ENCODE measurements at regions not wholly inside any gene's neighbourhood (a gene's known extent, or its start where the extent isn't known, plus 50 kb on each side); places are given as distances from the start of the nearest gene placed in this dataset.
"Not testable (repeated sequence)": the region's sequence is repeated elsewhere in the genome, so short reads cannot be mapped to it uniquely, and the experiment has no call there.

DNA sequence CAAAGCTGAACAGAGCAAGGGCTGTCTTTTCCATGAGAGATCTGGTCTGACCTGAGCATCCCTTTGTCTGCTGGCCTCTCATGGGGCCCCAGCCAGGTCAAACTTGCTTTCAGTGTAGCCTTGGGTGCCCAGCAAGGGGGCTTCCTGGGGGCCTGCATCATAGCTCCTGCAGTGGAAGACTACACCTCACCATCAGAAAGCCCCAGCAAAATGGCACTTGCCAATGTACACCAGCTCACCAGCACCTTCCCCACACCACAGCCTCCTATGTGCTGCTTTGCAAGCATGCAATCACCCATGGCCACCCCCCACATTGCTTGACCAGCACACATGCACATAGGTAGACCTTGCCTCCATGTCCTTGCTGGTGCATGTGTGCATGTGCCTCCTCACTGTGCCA lies 1478.1 kb downstream of the FSTL5 start:
- DNase-seq (ENCODE audit: low spot score): no peak

DNA sequence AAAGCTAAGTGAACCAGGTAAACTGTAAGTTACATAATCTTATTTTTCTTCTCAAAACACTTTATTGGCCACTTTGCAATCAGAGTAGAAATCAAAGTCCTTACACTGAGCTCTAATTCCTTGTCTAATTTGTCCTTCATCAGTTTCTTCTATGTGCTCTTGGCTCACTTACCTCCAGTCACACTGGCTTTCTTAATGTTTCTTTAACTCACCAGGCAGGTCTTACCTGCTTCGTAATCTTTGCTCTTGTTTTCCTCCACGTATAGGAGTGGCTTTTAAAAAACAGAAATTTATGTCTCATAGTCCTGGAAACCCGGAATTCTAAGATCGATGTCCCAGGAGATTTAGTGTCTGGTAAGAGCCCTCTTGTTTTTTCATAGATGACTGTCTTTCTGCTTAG lies 1462.1 kb downstream of the FSTL5 start:
- no peak for DNase-seq (ENCODE audit: low spot score)

DNA sequence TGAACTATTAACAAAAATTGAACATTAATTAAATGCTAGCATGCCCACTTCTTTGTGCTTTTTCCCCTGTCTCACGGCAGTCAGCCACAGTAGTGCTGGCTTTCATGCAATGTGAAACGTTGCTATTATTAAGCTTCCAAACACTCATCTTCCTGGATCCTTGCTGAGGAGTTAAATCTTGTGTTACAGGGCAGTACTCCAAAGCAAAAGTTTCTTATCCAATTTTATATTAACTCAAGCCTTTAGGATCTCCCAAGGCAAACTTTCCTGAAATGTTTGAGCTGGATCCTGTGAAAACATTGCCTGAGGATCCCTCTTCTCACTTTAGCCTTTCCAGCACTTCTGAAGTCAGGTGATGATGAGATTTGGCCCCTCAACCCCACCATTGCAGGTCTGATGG lies 1454.8 kb downstream of the FSTL5 start:
- no peak for DNase-seq (ENCODE audit: low spot score)

DNA sequence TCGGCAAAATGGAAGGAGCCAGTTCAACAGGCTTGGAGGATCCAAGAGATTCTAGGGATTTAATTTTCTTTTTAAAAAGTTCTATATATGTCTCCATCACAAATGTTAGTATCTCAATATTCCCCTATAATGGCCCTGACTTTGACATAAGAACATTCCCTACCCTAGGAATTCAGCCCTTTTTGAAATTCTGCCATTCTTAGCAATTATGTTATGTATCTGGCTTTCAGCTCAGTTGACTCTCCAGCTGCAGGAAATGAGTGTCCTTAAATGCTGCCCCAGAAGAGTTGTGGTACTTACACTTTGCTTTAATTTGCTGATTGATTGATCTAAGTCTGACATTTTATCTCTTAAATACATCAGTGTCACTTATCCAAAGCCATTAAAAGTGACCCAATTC lies 1454.3 kb downstream of the FSTL5 start:
- DNase-seq (ENCODE audit: low spot score): no peak

DNA sequence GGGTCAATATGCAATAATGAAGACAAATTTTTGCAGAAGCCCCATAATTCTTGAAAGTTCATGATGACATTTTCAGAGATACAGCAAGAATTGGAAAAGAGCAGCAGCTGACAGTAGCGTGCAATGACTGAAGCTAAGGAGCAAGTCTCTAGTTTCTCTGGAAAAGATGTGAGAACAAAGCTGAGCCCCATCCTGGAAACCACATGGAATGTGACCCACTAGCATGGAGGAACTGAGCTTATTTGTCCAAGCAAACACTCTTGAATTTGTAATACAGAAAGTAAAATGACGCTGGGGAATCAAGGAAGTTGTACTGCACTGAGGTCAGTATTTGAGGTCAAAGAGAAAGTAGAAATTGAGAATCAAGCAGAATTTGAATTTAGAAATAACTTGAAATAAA lies 1447.2 kb downstream of the FSTL5 start:
- DNase-seq (ENCODE audit: low spot score): no peak

DNA sequence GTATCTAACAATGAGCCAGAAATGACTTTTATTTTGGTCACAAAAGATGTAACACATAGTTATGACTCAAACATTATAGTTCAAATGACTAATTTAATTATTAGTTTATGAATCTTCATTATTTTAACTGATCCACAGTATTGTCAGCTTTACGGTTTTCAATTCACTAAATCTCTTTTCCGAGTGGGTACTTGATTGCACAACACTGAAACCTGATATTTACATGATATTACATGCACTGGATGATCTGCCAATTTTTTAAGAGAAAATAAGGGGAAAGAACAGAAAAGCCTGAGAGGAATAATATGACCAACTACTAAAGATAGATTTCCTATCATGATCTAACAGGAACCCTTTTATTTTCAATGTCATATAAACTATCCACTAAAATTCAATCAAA lies 1446.0 kb downstream of the FSTL5 start:
- no peak for DNase-seq (ENCODE audit: low spot score)

DNA sequence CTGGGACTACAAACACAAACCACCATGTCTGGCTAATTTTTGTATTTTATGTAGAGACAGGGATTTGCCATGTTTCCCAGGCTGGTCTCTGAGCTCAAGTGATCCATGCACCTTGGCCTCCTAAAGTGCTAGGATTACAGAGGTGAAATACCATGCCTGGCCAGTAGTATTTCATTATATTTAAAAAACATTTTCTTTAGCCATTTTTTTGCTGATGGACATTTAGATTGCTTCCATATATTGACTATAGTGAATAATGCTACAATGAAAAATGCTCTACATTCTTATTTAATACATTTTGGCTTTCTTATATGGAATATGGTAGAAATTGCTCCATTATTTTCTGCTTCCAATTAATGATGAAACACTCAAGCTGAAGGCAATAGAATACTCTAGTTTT lies 1439.7 kb downstream of the FSTL5 start:
- DNase-seq (ENCODE audit: low spot score): no peak

DNA sequence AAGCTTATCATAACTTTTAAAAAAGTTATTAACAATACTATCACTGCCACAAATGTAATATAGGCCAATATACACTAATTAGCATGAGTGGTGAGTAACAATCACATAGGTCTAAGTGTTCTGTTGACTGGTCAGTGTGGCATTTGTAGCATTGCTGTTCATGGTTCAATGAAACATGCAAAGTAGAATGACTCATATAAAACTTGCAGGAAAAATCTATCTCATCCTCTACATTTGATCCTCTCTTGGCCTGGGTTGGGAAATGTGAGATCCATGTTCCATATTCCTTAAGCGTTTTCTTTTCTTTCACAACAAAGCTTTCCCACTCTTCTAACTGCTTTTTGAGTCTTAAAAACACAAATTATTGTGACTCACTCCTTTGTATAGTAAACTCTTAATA lies 1418.7 kb downstream of the FSTL5 start:
- DNase-seq (ENCODE audit: low spot score): no peak

DNA sequence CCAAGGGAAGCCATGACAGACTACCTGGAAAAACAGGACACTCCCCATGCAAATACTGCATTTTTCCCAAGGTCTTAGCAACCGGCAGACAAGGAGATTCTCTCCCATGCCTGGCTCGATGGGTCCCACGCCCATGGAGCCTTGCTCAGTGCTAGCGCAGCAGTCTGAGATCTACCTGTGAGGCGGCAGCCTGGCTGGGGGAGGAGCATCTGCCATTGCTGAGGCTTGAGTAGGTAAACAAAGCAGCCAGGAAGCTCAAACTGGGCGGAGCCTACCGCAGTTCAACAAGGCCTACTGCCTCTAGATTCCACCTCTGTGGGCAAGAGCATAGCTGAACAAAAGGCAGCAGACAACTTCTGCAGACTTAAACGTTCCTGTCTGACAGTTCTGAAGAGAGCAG lies 1417.2 kb downstream of the FSTL5 start:
- not testable (repeated sequence) for DNase-seq (ENCODE audit: low spot score)

DNA sequence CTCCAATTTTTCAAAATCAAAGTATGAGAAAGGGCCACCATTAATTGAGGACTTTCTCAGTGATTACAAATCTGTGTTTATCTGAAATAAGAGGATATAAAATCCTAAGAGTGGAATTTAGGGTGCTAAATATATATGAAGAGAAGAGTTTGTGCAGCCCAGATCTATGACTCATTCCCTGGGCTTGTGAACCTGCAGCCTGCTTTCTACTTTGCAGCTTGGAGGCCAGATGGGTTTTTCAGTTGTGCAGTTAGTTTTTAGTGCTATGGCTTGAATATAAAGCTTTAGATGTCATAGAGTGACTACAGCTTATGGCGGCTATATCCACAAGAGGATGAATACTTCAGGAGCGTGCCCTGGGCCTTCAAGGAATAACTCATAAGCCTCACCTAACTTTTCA lies 1391.1 kb downstream of the FSTL5 start:
- DNase-seq (ENCODE audit: low spot score): no peak

DNA sequence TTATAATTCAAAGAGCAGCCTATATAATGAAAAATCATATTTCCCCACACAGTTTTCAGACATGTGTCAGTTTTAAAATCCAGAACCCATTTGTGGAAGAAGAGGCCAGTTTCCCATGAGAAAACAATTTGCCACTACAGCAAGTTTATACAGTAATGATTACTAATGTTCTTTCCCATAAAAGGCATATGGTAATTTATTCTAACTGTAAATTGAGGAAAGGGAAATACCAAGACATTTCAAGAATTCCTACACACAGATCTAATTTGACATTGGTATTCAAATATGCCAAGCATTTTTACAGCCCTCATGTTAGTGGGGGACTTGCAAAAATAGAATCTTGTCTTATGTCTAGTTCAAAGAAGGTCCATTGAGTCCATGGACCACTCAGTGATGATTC lies 1368.6 kb downstream of the FSTL5 start:
- no peak for DNase-seq (ENCODE audit: low spot score)

DNA sequence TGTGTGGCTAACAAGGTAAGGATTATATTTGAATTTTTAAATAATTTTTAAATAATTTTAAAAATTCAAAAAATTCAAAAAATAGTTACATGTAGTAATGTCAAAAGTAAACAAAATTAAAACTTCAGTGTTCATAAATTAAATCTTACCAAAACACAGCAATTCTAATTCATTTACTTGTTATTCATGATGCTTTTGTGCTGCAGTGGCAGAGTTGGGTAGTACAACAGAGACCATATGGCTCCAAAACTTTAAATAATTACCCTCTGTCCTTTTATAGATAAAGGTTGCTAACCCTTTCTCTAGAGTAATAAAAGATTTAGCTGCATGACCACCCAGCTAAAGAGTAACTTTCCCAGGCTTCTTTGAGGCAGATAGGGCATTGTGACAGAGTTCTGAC lies 1355.6 kb downstream of the FSTL5 start:
- no peak for DNase-seq (ENCODE audit: low spot score)

DNA sequence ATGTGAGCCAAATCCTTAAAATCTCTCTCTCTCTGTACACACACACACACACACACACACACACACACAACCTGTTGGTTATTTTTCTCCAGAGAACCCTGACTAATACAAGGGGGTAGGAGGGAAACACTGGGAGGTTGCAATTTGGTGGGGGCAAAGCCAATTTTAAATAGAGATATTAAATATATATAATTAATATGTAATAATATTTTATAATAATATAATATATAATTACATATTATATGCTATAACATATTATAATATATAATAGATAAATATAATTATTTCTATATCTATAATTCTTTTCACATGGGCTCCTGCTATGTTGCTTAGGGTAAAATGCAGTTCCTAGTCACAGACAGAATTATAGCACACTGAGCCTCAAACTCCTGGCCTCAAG lies 1354.2 kb downstream of the FSTL5 start:
- no peak for DNase-seq (ENCODE audit: low spot score)

DNA sequence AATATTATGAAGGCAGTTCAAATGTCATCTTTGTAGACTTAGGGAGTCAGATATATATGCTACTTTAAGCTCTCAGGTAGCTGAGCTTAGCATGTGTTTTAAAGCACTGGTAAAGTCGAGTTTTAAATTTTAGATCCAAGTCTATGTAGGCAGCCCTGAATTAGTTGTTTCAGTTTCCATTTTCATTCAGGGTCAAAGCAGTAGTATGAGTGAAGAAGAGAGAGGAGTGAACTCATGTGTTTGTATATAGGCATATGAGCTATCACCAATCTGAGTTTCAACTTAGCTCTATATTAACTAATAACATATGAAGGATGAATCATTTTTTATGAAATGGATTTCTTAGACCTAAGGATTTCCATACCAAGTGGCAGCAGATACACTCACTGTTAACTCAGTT lies 1353.4 kb downstream of the FSTL5 start:
- DNase-seq (ENCODE audit: low spot score): no peak

DNA sequence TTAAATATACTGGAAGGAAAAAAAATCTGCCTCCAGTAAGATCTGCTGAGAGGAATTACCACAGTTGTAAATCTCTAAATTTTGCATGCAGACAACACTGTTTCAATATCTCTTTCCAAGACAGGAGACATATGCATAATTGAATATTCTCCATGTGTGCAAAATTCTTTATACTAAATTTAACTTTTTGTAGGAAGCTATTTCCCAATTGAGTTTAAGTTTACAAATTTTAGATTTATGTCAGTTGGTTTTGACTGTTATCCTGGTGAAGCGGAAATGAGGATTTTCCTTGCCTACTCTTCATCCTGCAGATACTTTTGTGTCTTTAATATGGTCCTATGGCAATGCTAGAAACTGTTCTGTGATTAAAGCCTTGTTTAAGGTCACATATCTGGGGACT lies 1352.9 kb downstream of the FSTL5 start:
- DNase-seq (ENCODE audit: low spot score): no peak

DNA sequence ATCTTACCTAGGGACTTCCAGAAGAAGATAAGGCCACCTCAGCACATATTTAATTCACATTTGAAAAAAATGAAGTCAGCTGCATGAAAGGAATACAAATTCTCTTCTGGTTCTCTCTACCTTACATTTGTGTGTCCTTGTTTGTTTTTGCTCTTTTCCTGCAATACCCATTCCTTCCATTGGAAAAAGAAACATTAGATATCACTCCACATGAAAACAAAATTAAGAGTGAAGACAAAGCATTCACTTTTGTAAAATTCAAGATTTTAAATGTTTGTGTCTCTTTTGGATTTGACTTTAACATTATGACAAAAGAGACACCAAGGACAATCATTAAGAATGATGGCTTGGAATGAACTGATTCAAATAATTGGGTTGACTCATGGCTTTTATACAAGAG lies 1351.8 kb downstream of the FSTL5 start:
- no peak for DNase-seq (ENCODE audit: low spot score)

DNA sequence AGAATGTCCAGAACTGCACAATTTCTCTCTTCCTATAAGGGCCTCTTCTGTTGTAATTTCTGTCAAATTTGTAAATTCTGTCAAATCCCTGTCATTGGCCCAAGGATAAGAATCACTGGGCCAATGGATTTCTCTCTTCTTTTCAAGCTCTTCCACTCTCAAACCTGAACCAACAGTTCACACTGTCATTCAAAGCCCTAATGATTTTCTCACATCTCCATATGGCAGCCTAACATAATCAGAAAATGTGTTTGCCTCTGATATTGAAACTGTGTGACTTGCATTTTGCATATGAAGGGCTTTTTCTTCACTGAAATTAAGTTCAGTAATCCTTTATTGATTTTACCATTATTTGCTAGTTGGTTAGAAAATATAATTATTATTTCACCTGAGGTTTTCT lies 1349.1 kb downstream of the FSTL5 start:
- DNase-seq (ENCODE audit: low spot score): no peak

DNA sequence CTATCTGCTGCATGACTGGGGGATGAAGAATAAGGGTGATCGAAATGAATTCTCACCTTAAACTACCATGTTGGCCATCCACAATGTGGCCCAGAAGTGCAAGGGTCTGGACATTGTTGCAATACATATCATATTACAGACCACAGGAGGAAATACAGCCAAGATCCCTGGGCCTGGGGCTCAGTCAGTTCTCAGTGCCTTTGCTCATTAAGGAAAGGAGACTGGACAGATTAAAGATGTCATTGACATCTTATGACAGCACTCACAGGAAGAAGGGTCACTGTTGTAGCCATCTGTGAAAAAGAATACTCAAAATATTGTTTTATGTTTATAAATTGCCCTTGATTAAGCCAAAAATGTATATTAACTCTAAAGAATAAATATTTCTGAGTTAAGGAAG lies 1345.2 kb downstream of the FSTL5 start:
- no peak for DNase-seq (ENCODE audit: low spot score)

DNA sequence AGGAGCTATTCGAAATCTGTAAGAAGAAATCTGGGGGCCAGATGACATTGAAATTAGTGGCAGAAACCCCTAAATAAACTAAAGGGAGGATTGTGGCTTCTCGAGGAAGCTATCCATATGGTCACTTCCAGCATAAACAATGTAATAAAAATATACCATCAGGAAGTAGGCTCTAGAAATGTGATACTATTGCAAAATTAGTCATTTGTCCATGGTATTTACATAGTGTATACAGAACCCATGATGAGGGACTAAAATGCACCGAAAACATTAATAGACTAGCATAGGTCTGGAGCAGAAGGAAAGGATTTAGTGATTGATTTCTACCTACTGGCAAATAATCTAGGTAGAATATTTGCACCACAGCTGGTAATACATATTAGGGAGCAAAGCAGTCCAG lies 1344.0 kb downstream of the FSTL5 start:
- DNase-seq (ENCODE audit: low spot score): no peak

DNA sequence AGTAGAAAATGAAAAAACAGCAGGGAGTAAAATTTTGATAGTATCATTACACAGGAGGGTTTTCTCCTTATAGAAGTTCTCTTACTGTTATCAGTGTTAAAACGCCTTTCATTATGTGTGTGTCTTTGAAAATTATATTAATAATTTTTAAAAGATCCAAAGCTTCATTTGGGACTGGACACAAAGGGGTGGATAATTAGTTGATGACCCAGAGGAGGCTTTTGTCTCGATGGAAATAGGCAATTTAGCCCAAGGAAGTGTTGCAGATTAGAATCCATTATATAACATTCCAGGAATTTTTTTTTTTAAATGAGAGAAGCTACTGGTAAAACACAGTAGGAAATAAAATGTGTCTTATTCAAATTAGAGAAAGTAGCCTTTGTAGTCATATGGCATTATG lies 1339.3 kb downstream of the FSTL5 start:
- no peak for DNase-seq (ENCODE audit: low spot score)

DNA sequence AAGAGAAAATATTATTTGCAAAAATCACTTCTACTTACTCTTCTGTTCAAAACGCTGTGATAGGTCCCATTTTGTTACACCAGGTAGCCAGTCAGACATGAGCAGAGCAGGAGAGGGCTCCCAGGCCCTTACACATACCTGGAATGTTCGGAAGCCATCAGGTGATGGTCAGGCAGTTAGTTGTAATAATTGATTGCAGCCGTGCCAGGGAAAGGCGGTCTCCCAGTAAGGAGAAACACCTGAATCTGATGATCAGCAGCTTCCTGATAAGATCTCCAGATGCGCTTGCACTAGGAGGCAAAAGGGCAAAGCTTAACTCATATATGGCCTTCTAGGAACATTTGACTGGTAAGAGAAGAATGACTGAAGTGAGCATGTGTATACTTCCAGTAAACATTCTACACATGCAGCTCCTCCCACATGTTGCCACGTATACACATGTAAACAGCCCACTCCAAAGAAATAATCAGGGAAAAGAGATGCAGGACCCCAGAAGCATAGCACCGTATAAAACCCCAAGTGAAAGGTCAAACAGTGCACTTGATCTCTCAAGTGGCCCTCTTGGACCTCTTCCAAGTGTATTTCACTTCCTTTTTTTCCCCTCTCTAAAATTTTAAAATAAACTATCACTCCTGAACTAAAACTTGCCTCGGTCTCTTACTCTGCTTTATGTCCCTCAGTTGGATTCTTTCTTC lies 1338.0 kb downstream of the FSTL5 start:
- no peak for DNase-seq (ENCODE audit: low spot score)

DNA sequence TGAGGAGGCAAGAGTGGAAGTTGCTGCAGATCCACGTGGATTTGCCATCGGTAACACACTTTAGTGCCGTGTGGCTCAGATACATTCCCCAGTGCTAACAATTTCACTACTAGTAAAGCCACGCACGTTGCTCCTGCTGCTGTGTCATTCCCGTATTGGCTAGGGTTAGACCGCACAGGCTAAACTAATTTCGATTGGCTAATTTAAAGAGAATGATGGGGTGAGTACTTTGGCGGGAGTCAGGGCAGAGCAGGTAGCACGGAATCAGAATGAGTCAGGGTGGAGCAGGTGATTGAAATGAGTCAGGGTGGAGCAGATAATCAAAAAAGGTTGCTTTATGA lies 1337.5 kb downstream of the FSTL5 start:
- DNase-seq (ENCODE audit: low spot score): no peak

DNA sequence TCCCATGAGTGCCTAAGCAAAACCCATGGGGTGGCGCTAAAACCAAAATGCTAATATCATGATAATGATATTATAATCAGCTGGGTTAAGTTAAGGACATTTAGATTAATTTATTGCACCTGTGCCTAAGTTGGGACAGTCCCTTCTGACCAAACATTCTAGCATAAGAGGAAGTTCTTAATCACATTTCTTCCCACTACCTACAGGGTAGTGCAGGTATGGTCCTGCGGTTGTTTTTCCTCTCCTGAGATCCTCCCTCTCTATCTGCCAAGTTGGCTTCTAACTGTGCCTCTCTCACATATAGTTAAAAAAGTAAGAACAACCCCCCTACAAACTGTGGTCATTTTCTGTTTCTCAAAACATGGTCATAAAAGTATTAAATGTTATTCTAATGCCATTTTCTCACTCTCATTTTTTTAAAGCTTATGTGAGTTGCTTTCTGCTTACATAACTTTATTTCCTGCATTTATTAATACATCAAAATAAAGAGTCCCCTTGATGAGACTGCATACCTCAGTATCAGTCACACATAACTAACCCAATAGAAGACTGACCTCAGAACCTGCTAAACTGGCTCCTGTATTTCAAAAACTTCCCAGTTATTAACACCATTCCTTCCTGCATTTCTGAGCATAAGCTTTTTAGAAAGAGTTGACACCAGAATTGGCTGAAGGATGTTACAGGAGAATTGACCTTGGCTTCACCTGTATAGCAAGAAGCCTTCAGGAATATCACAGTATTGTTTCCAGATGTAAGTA lies 1332.5 kb downstream of the FSTL5 start:
- no peak for DNase-seq (ENCODE audit: low spot score)

DNA sequence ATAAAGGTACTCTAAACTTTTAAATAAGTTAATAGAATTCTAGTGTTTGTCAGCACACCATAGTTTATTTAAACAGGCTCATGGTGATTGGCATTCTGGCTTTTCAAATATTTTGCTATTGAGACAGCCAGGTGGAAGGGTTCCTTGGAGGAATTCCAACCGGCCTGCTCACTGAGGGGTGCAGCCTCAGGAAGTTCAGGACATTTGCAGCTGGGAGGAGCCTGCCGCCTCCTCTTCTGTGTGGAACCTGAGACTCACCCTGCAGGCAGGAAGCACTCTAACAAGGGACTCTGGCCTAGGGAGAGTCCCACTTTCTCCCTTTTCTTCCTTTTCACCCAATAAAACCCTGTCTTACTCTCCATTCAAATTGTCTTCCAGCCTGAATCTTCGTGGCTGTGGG lies 1328.0 kb downstream of the FSTL5 start:
- DNase-seq (ENCODE audit: low spot score): no peak
